GM12875 (cell line): ENCODE measurements at regions not wholly inside any gene's neighbourhood (a gene's known extent, or its start where the extent isn't known, plus 50 kb on each side); places are given as distances from the start of the nearest gene placed in this dataset.

Experiments used
- H3K4me3 ChIP-seq: one replicate; pipeline ENCODE4 v1.5.1; 2011; ENCODE audit warnings: low read depth, low read length, control low read depth
- TF ChIP-seq, protein P1 (sequence below): IDR thresholded peaks from 2 replicates; pipeline ENCODE4 v1.5.1; 2011; ENCODE audit warnings: low read depth, mild to moderate bottlenecking, control low read depth, inconsistent platforms, low read length, moderate library complexity, borderline replicate concordance; ENCODE audit not compliant: insufficient read depth

GRCh38 chr20:40241596-40242343 lies 447.3 kb downstream of the MAFB start:
- TF ChIP-seq, protein P1, sequence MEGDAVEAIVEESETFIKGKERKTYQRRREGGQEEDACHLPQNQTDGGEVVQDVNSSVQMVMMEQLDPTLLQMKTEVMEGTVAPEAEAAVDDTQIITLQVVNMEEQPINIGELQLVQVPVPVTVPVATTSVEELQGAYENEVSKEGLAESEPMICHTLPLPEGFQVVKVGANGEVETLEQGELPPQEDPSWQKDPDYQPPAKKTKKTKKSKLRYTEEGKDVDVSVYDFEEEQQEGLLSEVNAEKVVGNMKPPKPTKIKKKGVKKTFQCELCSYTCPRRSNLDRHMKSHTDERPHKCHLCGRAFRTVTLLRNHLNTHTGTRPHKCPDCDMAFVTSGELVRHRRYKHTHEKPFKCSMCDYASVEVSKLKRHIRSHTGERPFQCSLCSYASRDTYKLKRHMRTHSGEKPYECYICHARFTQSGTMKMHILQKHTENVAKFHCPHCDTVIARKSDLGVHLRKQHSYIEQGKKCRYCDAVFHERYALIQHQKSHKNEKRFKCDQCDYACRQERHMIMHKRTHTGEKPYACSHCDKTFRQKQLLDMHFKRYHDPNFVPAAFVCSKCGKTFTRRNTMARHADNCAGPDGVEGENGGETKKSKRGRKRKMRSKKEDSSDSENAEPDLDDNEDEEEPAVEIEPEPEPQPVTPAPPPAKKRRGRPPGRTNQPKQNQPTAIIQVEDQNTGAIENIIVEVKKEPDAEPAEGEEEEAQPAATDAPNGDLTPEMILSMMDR, result no peak
- H3K4me3 ChIP-seq, result no peak overlapping the region

GRCh38 chr20:40238511-40238910 lies 450.5 kb downstream of the MAFB start:
- H3K4me3 ChIP-seq, result no peak overlapping the region
- TF ChIP-seq, protein P1, result no peak

- TF ChIP-seq, protein P1, result no peak
- no peak overlapping the region for H3K4me3 ChIP-seq
Observed at GRCh38 chr20:40234593-40234992, 454.4 kb downstream of the MAFB start.

GRCh38 chr20:40233406-40233805 lies 455.6 kb downstream of the MAFB start:
- TF ChIP-seq, protein P1, result no peak
- H3K4me3 ChIP-seq, result no peak overlapping the region

DNA sequence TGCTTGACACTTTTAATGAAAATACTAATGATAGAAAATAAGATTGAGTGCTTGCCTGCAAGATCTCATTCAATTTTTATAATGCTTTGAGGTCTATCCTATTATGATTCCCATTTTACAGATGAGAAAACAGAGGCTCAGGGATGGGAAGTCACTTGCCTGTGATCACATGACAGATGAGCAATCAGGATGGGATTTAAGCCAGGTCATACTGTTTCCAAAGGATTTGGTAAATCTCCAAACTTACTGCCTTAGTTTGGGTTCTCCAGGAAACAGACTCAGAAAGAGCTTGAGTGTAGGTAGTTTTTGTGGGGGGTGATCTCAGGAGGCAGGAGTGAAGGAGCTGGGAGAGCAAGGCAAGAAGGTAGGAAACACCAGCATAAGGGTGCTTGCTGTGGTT lies 456.3 kb downstream of the MAFB start:
- TF ChIP-seq, protein P1, result no peak
- no peak overlapping the region for H3K4me3 ChIP-seq

- H3K4me3 ChIP-seq, result no peak overlapping the region
- TF ChIP-seq, protein P1, result no peak
Observed at GRCh38 chr20:40232273-40232672, 456.8 kb downstream of the MAFB start.

- TF ChIP-seq, protein P1, result no peak
- no peak overlapping the region for H3K4me3 ChIP-seq
Observed at GRCh38 chr20:40230486-40230885, 458.6 kb downstream of the MAFB start.
